Epithelial cell of esophagus (primary cell): ENCODE measurements at regions not wholly inside any gene's neighbourhood (a gene's known extent, or its start where the extent isn't known, plus 50 kb on each side); places are given as distances from the start of the nearest gene placed in this dataset.

Experiments
- DNase-seq: peaks from one replicate; pipeline ENCODE4 v3.0.0; 2010; ENCODE audit warnings: low read depth
- H3K4me3 ChIP-seq: 2 replicates; pipeline ENCODE4 v1.5.1; 2011; ENCODE audit warnings: mild to moderate bottlenecking, low read length, control low read depth
- TF ChIP-seq, protein P1 (sequence below): IDR thresholded peaks from 2 replicates; pipeline ENCODE4 v1.5.1; 2011; ENCODE audit warnings: low read depth, mild to moderate bottlenecking, low read length, control low read depth, inconsistent platforms; ENCODE audit not compliant: insufficient read depth; ENCODE audit errors: missing control alignments

DNA sequence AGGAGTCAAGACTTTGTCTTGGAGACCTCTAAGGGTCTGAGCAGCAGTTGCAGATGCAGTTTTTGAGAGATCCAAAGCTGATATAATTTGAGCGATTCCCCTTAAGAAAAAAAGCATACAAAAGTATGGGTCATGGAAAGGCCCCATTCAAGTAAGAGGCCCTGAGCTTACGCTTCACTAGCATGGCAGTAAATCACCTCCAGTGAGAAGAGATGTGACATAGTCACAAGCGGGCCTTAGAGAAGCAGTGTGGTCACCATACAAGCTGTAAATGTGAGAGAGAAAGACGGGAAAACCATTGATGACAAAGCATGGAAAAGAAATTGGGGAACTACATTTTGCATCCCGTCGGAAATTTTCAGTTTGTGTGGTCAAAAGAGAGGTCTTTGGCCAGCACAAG is 70.6 kb upstream of the GSC start:
- no peak for DNase-seq
- no peak overlapping the region for H3K4me3 ChIP-seq
- TF ChIP-seq, protein P1, sequence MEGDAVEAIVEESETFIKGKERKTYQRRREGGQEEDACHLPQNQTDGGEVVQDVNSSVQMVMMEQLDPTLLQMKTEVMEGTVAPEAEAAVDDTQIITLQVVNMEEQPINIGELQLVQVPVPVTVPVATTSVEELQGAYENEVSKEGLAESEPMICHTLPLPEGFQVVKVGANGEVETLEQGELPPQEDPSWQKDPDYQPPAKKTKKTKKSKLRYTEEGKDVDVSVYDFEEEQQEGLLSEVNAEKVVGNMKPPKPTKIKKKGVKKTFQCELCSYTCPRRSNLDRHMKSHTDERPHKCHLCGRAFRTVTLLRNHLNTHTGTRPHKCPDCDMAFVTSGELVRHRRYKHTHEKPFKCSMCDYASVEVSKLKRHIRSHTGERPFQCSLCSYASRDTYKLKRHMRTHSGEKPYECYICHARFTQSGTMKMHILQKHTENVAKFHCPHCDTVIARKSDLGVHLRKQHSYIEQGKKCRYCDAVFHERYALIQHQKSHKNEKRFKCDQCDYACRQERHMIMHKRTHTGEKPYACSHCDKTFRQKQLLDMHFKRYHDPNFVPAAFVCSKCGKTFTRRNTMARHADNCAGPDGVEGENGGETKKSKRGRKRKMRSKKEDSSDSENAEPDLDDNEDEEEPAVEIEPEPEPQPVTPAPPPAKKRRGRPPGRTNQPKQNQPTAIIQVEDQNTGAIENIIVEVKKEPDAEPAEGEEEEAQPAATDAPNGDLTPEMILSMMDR: no peak

DNA sequence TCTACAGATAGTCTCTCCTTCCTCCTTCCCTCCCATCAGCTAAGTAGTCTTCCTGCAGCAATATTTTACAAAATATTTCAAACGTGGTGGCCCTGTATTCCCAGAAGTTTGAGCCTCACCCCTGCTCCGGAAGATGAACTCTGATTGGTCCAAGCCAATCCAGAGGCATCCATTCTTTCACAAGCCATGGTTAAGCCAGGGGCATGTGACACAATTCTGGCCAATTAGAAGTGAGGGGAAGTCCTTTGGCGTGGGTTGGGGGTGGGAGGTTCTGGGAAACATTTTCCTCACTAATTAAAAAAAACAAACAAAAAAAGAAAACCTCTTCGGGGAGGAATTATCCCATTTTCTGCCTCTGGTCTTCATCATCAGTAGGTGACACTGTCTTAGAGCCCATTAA is 69.4 kb upstream of the GSC start:
- TF ChIP-seq, protein P1: no peak
- no peak overlapping the region for H3K4me3 ChIP-seq
- DNase-seq: no peak

DNA sequence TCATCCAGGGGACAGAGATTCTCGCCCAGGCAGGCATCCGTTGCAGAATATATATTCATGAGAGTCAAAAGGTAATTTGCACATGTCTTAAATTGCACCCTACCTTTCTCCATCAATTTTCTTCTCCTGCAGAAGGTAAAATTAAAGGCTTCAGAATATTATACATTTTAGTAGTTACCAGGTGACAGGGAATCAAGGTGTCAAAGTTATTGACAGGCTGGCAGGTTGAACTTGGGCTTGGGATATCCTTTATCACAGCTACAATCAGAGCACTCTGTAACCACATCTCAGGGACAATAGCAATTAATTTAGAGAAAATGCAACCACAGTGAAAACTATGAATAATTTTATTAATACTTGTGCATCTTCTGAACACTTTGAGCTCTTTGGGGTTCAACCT is 66.9 kb upstream of the GSC start:
- TF ChIP-seq, protein P1: no peak
- no peak for DNase-seq
- no peak overlapping the region for H3K4me3 ChIP-seq

DNA sequence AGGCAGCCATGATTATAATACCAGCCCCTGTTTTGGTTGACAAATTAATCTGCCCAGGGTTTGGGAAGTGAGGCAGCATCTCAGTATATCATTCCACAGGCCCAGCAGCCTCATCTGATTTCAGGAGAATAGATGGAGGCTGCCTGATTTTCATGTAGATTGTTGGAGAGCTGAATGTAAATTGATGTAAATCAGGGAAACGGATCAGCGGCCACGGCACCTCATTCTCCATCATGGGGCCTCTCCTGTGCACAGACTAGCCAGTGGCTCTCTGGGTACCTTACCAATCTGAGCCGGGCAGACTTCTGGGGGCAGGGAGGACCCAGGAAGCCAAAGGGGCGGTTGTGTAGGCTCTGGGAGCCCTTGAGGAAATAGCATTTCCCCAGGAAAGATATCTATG is 63.7 kb upstream of the GSC start:
- no peak for DNase-seq
- TF ChIP-seq, protein P1: no peak
- no peak overlapping the region for H3K4me3 ChIP-seq

DNA sequence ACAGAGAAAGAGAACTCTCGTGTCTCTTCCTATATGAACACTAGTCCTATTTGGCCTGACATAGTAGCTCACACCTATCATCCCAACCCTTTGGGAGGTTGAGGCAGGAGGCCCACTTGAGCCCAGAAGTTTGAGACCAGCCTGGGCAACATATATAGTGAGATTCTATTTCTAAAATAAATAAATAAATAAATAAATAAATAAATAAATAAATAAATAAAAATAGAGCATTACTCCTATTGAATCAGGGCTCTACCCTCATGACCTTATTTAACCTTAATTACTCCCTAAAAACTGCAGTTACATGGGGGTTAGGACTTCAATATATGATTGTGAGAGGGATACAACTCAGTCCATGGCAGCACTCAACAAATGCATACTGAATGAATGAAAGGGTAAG is 61.2 kb upstream of the GSC start:
- H3K4me3 ChIP-seq: no peak overlapping the region
- TF ChIP-seq, protein P1: no peak
- no peak for DNase-seq

DNA sequence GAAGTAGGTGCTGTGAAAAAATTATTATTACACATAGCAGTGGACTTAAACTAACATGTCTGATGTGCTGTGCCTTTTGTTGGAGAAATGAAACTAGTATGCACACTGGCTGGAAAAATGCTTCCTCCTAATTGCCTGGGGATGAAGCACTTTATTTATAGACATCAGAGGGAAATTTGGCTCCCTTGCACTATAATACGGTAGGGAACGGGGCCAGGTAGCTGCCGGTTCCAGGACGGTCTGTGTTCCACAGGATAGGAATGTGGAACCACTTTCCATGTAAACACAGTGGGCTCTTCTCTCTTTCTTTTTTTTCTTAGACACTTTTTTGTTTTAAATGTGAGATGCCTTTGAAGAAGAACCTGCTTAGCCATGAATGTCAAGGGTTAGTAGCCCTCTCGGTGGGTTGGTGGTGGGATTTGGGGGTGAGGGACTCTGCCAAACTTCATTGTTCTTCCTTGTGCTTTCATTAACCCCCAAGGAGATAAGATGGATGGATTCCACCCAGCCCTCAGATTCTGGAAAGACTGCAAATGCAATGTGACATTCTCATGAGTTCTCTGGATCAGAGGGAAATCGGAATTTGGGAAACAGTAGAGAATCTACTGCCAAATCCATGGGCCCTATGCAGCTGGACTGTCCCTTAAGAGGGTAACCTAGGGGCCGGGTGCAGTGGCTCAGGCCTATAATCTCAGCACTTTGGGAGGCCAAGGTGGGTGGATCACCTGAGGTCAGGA is 58.0 kb upstream of the GSC start:
- DNase-seq: no peak
- no peak overlapping the region for H3K4me3 ChIP-seq
- TF ChIP-seq, protein P1: no peak

DNA sequence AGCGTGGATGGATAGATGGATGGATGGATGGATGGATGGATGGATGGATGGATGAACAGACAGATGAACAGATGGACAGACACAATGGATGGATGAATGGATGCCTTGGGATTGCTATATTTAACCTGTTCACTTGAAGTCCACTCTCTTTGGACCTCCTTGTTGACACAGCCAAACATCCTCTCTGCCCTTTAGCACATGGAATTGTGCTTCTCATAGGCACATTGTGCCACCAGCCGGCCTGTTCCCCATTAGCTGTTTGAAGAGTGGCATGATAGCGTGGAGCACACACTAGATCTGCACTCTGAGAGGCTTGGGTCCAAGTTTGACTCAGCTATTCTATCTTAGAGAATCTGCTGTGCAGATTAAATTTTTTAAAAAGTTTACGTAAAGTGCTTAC is 56.9 kb upstream of the GSC start:
- TF ChIP-seq, protein P1: no peak
- DNase-seq: no peak
- H3K4me3 ChIP-seq: no peak overlapping the region
